Gastrocnemius medialis (tissue), 4 donors: ENCODE measurements at regions not wholly inside any gene's neighbourhood (a gene's known extent, or its start where the extent isn't known, plus 50 kb on each side); places are given as distances from the start of the nearest gene placed in this dataset.
"Not testable (repeated sequence)": the region's sequence is repeated elsewhere in the genome, so short reads cannot be mapped to it uniquely, and the experiment has no call there.

Experiments
- ATAC-seq, 2 donors: fragments of 150-250 bp; one replicate each; pipeline ENCODE4 v1.9.1; 2016
- DNase-seq, 2 donors: peaks; one replicate each; pipeline ENCODE4 v3.0.0-alpha.2; 2019
- H3K27ac ChIP-seq, 4 donors: fragments of 200-600 bp; sonication (generic); 1 replicate in 1 of 4; 2 replicates in 3 of 4; pipeline ENCODE4 v1.5.1; 2016 to 2018; ENCODE audit warnings: mild to moderate bottlenecking in 2 of 4, moderate library complexity in 1 of 4
- H3K27me3 ChIP-seq, 3 donors: fragments of 200-600 bp; sonication (generic) in 2 of 3; 1 replicate in 1 of 3; 2 replicates in 2 of 3; pipeline versions ENCODE4 v1.5.1 to v1.6.0; 2016 to 2019; ENCODE audit warnings: mild to moderate bottlenecking in 1 of 3, moderate library complexity in 1 of 3
- H3K36me3 ChIP-seq, 2 donors: fragments of 200-600 bp; sonication (generic) in 1 of 2; one replicate each; pipeline ENCODE4 v1.5.1; 2017 to 2018
- H3K4me1 ChIP-seq, 2 donors: fragments of 200-600 bp; sonication (generic) in 1 of 2; one replicate each; pipeline ENCODE4 v1.5.1; 2016 to 2017; ENCODE audit warnings: mild to moderate bottlenecking in 2 of 2
- H3K4me3 ChIP-seq, 4 donors: fragments of 200-600 bp; sonication (generic) in 3 of 4; 1 replicate in 1 of 4; 2 replicates in 3 of 4; pipeline ENCODE4 v1.5.1; 2016 to 2019; ENCODE audit warnings: mild to moderate bottlenecking in 2 of 4
- H3K9me3 ChIP-seq, 3 donors: fragments of 200-600 bp; sonication (generic) in 2 of 3; 1 replicate in 1 of 3; 2 replicates in 2 of 3; pipeline ENCODE4 v1.5.1; 2016 to 2019
- in situ Hi-C, 4 donors: fragments of 200-750 bp; cut with MboI; loops; one replicate each; pipeline versions ENCODE4 v1.15.0 to v1.8.0; 2017; ENCODE audit warnings: low sequenced_read_pairs in 4 of 4
- intact Hi-C: fragments of 100-400 bp; cut with DNase I; formaldehyde crosslinking; loops from one replicate; pipeline ENCODE4 v1.15.1; 2023; ENCODE audit warnings: low total_unique reads

DNA sequence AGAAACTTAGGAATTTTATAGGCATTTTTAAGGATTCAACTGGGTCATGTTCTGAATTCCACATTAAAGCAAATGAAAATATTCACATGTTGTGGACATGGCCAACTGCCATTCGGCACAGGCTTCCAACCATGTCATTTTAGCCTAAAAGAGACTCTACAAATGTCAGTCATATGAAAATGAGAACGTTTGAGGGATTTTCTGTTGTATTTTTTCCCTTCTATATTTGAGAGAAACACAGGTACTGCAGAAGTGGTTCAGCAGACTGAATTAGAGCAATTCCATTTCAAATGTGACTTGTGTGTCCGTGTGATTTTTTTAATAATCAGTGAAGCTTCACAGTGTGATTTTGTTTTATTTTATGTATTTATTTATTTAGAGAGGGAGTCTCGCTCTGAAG lies 124.3 kb downstream of the TP53TG3F start:
- DNase-seq, ATAC-seq, H3K4me1 ChIP-seq, in situ Hi-C loops, H3K27ac ChIP-seq, H3K36me3 ChIP-seq, H3K4me3 ChIP-seq, H3K27me3 ChIP-seq, H3K9me3 ChIP-seq, intact Hi-C loops: not testable (repeated sequence)

DNA sequence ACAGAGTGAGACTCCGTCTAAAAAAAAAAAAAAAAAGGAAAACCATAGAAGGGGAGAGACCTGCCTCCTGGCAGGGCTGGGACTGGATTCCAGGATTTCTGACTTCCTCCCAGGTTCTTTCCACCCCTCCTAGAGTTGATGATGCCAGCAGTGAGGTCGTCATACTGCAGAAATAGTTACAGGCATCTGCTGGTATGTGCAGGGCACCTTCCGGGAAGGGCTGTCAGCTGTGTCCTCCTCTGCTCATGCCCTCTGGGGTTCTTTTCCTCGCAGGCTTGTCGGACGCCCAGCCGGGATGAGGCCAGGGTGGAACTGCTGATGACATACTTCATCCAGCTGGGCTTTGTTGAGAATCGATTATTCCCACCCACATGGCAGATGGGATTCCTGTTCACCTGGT lies 129.2 kb downstream of the TP53TG3F start:
- DNase-seq, H3K4me1 ChIP-seq, in situ Hi-C loops, intact Hi-C loops, H3K4me3 ChIP-seq, H3K27me3 ChIP-seq, H3K27ac ChIP-seq, H3K9me3 ChIP-seq, H3K36me3 ChIP-seq: not testable (repeated sequence)
- ATAC-seq = peak in 1 of 2 donors; percentile 21

DNA sequence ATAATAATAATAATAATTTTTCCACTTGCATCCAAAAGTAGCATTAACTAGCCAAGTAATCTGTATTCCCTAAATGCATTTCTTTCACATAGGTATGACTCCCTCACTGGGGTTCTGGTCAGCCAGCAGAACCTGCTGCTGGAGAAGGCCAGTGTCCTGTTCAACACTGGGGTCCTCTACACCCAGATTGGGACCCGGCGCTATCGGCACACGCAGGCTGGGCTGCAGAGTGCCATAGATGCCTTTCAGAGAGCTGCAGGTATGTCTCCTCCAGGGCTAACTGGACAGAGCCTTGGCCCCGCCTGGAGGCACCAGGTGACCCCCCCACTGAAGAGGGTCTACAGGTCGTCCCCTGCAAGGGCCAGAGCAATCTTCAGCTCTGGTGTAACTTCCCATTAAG lies 133.9 kb downstream of the TP53TG3F start:
- H3K27ac ChIP-seq, H3K4me3 ChIP-seq, DNase-seq, H3K9me3 ChIP-seq, H3K36me3 ChIP-seq, ATAC-seq, H3K27me3 ChIP-seq, in situ Hi-C loops, intact Hi-C loops, H3K4me1 ChIP-seq: not testable (repeated sequence)

DNA sequence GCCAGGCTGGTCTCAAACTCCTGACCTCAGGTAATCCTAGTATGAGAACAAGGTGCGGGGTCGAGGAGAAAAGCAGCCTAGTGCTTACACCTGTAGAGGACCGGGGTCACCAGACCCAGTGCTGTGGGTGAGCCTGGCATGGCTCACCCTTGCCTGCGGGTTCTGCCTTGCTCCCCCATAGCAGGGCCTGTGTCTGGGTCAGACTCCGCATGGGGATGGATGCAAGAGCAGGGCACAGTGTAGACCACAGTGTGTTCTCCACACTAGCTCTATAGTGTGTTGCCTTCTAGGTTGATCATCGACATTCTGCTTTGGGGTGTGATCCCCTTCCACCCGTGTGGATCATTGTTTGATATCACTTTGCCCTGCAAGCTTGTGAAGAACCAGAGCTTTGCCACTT lies 135.7 kb downstream of the TP53TG3F start:
- H3K9me3 ChIP-seq = not testable (repeated sequence)

DNA sequence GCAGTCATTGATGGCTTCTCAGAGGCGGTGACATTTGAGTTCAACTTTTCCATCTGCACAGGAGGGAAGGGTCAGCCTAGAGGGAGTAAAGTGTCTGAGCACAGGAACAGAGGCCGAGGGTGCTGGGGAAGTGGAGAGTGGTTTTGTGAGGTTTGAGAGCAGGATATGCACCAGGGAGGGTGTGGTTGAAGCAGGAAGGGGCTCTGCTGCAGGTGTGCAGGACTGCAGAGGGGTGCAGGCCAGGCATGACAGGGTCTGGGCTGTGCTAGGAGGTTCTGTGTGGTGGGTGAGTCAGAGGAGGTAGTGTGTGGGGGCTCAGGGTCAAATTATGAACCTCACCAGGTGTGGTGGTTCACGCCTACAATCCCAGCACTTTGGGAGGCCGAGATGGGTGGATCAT lies 141.6 kb downstream of the TP53TG3F start:
- H3K27ac ChIP-seq, H3K4me1 ChIP-seq, intact Hi-C loops: not testable (repeated sequence)

More for the DNA sequence above, 135.7 kb downstream of the TP53TG3F start:
- in situ Hi-C loops, H3K4me1 ChIP-seq, intact Hi-C loops, H3K27ac ChIP-seq, ATAC-seq, DNase-seq, H3K36me3 ChIP-seq, H3K4me3 ChIP-seq, H3K27me3 ChIP-seq: not testable (repeated sequence)

DNA sequence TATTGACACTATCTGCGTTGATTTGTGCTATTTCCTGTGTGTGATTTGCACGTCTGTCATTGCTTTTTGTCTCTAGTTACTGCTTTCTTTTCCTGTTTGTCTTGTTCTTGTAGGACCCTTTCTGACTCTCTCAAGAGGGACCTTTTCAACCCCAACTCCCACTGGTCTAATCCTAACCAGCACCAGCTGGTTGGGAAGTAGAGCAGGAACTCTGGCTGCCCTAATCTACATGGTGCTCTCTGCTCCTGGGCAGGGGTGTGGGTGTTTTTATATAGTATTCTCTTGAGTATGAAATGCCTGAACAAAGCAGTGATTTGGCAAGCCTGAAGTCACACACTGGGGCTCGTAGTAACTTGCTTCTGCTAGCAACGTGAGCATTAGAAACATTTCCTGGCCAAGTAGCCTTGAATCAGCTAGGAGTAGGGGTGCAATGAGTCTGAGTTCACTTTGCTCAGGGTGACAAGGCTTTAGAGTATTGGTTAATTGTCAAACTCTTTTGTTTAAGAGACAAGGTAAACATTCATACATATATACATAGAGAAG lies 164.2 kb downstream of the TP53TG3F start:
- H3K27ac ChIP-seq, H3K36me3 ChIP-seq, H3K4me1 ChIP-seq, ATAC-seq, H3K4me3 ChIP-seq, H3K9me3 ChIP-seq, intact Hi-C loops, H3K27me3 ChIP-seq, in situ Hi-C loops, DNase-seq: not testable (repeated sequence)

More for the DNA sequence above, 141.6 kb downstream of the TP53TG3F start:
- H3K36me3 ChIP-seq, DNase-seq, H3K9me3 ChIP-seq, ATAC-seq, H3K4me3 ChIP-seq, H3K27me3 ChIP-seq, in situ Hi-C loops: not testable (repeated sequence)

DNA sequence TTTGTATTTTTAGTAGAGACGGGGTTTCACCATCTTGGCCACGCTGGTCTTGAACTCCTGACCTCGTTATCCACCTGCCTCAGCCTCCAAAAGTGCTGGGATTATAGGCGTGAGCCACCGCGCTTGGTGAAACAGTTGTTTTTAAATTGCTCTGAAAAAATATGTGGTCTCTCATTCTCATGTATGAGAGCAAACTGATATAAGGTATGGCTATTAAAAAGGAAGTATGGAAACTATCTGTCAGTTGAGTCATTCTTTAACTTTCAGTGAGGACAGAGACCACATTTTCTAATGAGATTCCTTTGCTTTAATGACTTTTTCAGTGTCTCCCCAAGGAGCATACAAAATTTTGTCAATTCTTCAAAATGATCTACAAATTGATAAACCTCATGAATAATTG lies 169.5 kb downstream of the TP53TG3F start:
- in situ Hi-C loops, H3K36me3 ChIP-seq, ATAC-seq, H3K9me3 ChIP-seq, H3K27ac ChIP-seq, DNase-seq, H3K27me3 ChIP-seq, H3K4me1 ChIP-seq, intact Hi-C loops, H3K4me3 ChIP-seq: not testable (repeated sequence)

DNA sequence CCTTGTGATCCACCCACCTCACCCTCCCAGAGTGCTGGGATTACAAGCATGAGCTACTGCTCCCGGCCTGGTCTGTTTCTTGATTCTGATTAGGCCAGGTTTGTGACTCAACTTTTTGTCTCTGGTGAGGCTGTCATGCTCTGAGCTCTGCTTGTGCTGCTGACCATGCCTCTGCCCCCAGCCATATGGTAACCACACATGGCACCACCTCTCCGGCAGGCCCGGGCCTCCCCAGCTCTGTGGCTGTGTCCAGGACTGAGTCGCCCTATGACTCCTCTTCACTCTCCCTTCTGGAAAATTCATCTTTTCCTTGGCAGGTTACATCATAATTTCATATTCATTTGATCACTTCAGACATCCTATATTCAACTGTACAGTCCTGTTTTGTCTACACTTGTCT lies 172.3 kb downstream of the TP53TG3F start:
- H3K27me3 ChIP-seq, H3K27ac ChIP-seq, H3K9me3 ChIP-seq, in situ Hi-C loops, H3K4me3 ChIP-seq, ATAC-seq, intact Hi-C loops, DNase-seq, H3K36me3 ChIP-seq, H3K4me1 ChIP-seq: not testable (repeated sequence)

DNA sequence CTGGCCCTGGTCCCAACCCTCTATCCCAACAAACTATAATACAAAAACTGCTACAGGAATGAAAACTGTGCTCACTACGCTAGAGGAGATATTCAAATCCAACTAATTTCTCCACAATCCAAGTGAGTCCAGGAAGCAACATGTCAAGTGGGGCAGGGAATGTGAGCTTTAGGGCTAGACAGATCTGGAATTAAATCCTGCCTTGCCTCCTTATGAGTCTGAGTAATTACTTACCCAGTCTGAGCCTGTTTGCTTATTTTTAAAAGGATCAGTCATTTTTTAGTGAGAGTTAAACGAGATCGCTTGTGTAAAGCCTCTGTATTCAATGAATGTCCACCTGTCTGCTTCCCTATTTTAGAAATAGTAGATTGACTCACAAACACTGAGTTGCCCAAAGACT lies 174.6 kb downstream of the TP53TG3F start:
- H3K9me3 ChIP-seq, intact Hi-C loops, H3K27ac ChIP-seq, in situ Hi-C loops, H3K4me3 ChIP-seq, H3K36me3 ChIP-seq, H3K4me1 ChIP-seq, DNase-seq, ATAC-seq, H3K27me3 ChIP-seq: not testable (repeated sequence)

DNA sequence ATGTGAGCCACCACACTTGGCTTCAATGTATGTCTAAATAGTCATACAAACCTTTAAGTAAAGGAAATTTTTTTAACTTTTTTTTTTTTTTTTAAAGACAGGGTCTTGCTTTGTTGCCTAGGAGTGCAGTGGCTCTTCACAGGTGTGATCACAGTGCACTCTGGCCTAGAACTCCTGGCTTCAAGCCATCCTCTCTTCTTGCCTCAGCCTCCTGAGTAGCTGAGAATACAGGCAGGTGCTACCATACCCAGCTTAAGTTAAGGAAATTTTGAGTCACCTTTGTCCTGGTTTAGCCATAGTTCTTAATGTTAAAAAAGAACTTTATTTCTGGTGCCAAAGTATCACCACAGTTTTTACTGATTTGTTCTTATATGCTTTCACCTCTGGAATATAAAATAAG lies 177.3 kb downstream of the TP53TG3F start:
- ATAC-seq, H3K9me3 ChIP-seq, in situ Hi-C loops, intact Hi-C loops, H3K4me3 ChIP-seq, H3K36me3 ChIP-seq, H3K27me3 ChIP-seq, H3K4me1 ChIP-seq, H3K27ac ChIP-seq, DNase-seq: not testable (repeated sequence)

DNA sequence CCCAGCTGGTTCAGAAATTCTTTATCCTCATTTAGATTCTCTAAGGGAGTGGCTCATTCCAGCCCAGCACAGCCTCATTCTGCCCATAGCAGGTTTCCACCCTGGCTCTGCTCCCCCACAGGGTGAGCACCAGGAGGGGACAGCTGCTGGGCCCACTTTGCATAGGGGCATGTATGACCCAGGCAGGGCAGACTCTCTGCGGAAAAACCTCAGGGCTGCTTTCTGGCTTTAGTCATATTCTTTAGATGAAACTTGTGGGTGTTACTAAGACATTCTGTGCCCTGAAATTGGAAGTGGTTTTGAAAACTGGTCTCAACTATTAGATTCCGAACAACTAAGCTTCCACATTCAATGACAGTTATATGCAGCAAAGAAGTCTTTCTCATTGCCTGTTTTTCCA lies 183.9 kb downstream of the TP53TG3F start:
- DNase-seq, intact Hi-C loops, H3K4me3 ChIP-seq, H3K27me3 ChIP-seq, H3K4me1 ChIP-seq, H3K9me3 ChIP-seq, H3K27ac ChIP-seq, in situ Hi-C loops, H3K36me3 ChIP-seq, ATAC-seq: not testable (repeated sequence)

DNA sequence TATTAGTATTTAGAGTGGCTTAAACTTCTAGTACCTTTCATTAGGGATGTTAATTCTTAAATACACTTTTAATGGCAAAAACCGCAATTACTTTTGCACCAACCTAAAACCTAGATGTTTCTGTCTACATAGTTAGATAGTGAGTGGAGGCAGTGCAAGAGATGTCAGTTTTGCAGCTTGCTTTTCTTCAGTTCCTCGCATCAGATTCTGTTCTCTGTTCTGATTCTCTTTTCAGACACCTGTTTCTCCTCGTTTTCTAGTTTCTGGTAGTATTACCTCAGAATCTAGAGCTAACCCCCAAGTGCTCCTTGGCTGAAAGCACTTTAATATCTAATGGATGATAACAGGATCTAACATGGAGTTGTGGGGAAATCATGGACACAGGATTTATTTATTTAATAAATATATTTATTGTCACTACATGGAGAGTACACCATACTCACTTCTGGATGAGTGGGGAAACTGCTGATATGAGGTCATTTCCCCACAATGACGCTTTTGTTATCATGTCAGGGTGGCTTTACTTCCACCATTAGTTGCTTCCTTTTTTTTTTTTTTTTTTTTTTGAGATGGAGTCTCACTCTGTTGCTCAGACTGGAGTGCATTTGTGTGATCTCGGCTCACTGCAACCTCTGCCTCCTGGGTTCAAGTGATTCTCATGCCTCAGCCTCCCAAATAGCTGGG lies 184.4 kb downstream of the TP53TG3F start:
- H3K4me1 ChIP-seq, H3K4me3 ChIP-seq, H3K27me3 ChIP-seq, intact Hi-C loops, H3K27ac ChIP-seq, H3K9me3 ChIP-seq, DNase-seq, H3K36me3 ChIP-seq, in situ Hi-C loops, ATAC-seq: not testable (repeated sequence)
